ENCODE measurements at regions not wholly inside any gene's neighbourhood (a gene's known extent, or its start where the extent isn't known, plus 50 kb on each side); places are given as distances from the start of the nearest gene placed in this dataset.
A peak's percentile ranks its signal among the peaks of the same experiment; 100 is the strongest.
"Not testable (repeated sequence)": the region's sequence is repeated elsewhere in the genome, so short reads cannot be mapped to it uniquely, and the experiment has no call there.

DNA sequence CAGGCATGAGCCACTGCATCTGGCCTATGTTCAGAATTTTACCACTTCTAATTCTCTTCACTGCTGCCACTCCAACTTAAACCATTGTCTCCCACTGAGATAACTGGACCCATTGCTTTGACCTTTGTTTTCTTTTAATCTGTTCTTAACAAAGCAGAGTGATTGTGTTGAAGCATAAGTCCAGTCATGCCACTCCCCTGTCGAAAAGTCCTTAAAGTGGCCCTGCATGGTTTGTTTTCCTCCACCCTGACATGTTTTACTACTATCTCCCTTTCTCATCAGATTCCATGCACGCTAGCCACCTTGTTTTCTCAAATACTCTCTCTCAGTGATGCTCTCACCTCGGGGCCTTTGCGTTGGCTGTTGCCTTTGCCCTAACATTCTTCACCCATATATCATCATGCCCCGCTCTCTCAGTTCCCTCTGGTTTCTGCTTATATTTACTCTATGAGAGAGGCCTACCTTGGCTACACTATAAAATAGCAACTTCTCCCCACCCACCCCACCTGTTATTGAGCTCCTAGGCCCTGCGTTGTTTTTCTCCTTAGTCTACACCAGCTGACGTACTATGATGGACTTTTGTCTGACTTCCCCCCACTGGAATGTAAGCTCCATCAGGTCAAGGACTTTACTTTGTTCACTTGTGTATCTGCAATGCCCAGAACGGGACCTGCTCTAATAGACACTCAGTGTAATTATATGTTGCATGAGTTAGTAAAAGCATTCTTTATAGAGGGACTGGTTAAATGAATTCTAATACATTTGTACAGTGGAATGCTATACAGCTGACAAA, 75.6 kb upstream of the GARIN1A start:
- H3K36me3 Mint-ChIP-seq (ENCODE audit: low read depth): peaks cover 67% of the 10 kb centered on the region
- not testable (repeated sequence) for H3K4me3 Mint-ChIP-seq; H3K27ac Mint-ChIP-seq; H3K27me3 Mint-ChIP-seq (ENCODE audit: low read depth); H3K4me1 Mint-ChIP-seq; H3K9me3 Mint-ChIP-seq

DNA sequence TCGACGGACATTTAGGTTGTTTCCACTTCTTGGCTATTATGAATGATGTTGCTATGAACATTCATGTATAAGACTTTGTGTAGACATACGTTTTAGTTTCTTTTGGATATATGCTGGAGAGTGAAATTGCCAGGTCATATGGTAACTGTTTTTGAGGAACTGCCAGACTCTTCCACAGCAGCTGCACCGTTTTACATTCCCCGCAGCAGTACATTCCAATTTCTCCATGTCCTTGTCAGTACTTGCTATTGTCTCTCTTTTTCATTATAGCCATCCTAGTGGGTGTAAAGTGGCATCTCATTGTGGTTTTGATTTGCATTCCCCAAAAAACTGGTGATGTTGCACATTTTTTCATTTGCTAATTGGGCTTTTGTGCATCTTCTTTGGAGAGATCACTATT, 73.1 kb upstream of the GARIN1A start:
- H3K27ac Mint-ChIP-seq; H3K4me1 Mint-ChIP-seq; H3K27me3 Mint-ChIP-seq (ENCODE audit: low read depth); H3K4me3 Mint-ChIP-seq; H3K9me3 Mint-ChIP-seq: not testable (repeated sequence)
- peaks cover 62% of the 10 kb centered on the region for H3K36me3 Mint-ChIP-seq (ENCODE audit: low read depth)

DNA sequence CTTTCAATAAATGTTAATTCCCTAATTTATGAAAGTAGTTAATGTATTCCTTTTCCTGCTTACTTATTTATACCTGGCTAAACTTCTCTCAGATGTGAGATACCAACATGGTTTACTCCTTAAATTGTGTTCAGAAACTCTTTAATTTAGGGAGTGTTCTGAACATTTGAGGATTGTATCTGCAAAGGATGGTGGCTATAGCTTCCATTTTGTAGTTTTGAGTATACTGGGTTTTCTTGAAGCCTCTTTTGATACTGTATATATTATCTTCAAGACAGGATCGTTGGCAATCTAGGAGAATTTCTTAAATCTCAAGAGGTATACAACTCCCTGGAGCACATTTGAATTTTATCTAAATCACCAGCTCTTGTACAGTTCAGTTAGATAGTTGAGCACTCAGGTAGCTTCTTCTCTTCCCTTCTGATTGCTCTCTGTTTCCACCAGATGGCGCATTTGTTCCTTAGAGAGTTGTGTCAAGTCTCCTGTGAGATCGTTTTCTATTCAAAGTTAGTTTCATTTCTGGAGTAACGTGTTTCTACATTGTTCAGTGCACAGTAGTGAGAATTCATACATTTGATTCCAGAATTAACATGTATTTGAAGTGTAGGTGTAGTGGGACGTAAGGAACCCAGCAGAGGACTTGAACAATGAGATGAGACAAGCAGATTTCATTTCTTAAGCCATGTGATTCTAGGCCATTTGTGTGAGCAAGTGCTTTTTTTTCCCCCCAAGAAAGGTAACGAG, 63.2 kb upstream of the GARIN1A start:
- peaks cover 17% of the 10 kb centered on the region for H3K36me3 Mint-ChIP-seq (ENCODE audit: low read depth)
- H3K9me3 Mint-ChIP-seq; H3K4me1 Mint-ChIP-seq; H3K27me3 Mint-ChIP-seq (ENCODE audit: low read depth): not testable (repeated sequence)
- peak overlapping the region in 2 of 3 experiments; percentile 7 to 16 for H3K27ac Mint-ChIP-seq
- peak overlapping the region in 2 of 3 experiments; percentile 48 to 63 for H3K4me3 Mint-ChIP-seq
- TF ChIP-seq, protein P1, sequence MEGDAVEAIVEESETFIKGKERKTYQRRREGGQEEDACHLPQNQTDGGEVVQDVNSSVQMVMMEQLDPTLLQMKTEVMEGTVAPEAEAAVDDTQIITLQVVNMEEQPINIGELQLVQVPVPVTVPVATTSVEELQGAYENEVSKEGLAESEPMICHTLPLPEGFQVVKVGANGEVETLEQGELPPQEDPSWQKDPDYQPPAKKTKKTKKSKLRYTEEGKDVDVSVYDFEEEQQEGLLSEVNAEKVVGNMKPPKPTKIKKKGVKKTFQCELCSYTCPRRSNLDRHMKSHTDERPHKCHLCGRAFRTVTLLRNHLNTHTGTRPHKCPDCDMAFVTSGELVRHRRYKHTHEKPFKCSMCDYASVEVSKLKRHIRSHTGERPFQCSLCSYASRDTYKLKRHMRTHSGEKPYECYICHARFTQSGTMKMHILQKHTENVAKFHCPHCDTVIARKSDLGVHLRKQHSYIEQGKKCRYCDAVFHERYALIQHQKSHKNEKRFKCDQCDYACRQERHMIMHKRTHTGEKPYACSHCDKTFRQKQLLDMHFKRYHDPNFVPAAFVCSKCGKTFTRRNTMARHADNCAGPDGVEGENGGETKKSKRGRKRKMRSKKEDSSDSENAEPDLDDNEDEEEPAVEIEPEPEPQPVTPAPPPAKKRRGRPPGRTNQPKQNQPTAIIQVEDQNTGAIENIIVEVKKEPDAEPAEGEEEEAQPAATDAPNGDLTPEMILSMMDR (IDR thresholded peaks at IDR 0.05; ENCODE audit: unreplicated experiment in 3 of 3): peak; percentile 56 to 61 (median 57)

DNA sequence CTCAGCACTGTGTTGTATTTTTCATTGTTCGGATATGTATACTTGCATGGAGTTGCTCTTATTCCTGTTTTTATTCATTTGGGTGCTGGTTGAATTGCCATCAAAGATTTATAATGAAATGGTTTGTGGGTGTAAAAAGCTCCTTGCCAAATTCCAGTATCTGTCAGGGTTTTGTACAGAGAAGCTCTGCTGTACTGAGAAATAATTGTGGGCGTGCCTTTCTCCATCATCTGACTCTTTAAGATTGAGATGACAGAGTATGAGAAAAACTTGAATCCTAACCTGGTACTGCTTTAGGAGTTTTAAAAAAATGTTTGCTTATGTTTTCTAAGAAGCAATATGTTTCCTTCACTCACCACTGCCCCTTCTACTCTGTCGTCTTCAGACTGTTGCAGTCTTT, 58.7 kb upstream of the GARIN1A start:
- H3K4me3 Mint-ChIP-seq; H3K27ac Mint-ChIP-seq; H3K9me3 Mint-ChIP-seq; H3K4me1 Mint-ChIP-seq; H3K27me3 Mint-ChIP-seq (ENCODE audit: low read depth): not testable (repeated sequence)
- peaks cover 36% of the 10 kb centered on the region for H3K36me3 Mint-ChIP-seq (ENCODE audit: low read depth)

DNA sequence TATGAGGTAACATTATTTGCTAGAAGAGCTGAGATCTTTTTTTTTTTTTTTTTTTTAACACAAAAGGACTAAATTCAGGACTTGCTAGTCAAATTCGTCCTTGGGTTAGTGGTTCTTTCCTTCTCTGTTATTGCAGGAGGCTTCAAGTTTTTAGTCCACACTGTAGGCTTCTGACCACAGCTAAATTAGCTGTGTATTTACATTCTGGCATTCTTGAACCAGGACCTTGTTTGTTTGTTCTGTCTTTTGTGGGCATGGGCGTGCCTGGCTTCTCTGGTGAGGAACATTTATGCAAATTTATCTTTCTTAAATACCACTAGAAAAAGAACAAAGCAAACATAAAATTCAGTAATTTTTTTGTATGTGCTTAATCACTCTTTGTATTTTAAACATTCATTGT, 57.3 kb upstream of the GARIN1A start:
- H3K27ac Mint-ChIP-seq; H3K27me3 Mint-ChIP-seq (ENCODE audit: low read depth); H3K4me1 Mint-ChIP-seq; H3K4me3 Mint-ChIP-seq; H3K9me3 Mint-ChIP-seq: not testable (repeated sequence)
- H3K36me3 Mint-ChIP-seq (ENCODE audit: low read depth): peaks cover 33% of the 10 kb centered on the region

DNA sequence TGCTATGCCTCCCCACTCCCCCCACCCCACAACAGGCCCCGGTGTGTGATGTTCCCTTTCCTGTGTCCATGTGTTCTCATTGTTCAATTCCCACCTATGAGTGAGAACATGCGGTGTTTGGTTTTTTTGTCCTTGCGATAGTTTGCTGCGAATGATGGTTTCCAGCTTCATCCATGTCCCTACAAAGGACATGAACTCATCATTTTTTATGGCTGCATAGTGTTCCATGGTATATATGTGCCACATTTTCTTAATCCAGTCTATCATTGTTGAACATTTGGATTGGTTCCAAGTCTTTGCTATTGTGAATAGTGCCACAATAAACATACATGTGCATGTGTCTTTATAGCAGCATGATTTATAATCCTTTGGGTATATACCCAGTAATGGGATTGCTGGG, 55.3 kb upstream of the GARIN1A start:
- H3K4me3 Mint-ChIP-seq; H3K27me3 Mint-ChIP-seq (ENCODE audit: low read depth); H3K4me1 Mint-ChIP-seq; H3K27ac Mint-ChIP-seq; H3K9me3 Mint-ChIP-seq: not testable (repeated sequence)
- H3K36me3 Mint-ChIP-seq (ENCODE audit: low read depth): peaks cover 41% of the 10 kb centered on the region

All from nephron (organoid).